ENCODE measurements at regions not wholly inside any gene's neighbourhood (a gene's known extent, or its start where the extent isn't known, plus 50 kb on each side); places are given as distances from the start of the nearest gene placed in this dataset.
A peak's percentile ranks its signal among the peaks of the same experiment; 100 is the strongest.
"Not testable (repeated sequence)": the region's sequence is repeated elsewhere in the genome, so short reads cannot be mapped to it uniquely, and the experiment has no call there.

GRCh38 chr16:88148078-88148477, 196.8 kb downstream of the BANP start:
- DNase-seq (ENCODE audit: low read depth), result not testable (repeated sequence)

- DNase-seq (ENCODE audit: low read depth), result not testable (repeated sequence)
Measured at GRCh38 chr16:88148682-88149081, 197.4 kb downstream of the BANP start.

GRCh38 chr16:88149158-88149603, 197.9 kb downstream of the BANP start:
- DNase-seq (ENCODE audit: low read depth), result not testable (repeated sequence)

- not testable (repeated sequence) for DNase-seq (ENCODE audit: low read depth)
Measured at GRCh38 chr16:88149663-88150062, 198.4 kb downstream of the BANP start.

GRCh38 chr16:88150456-88151128, 199.4 kb downstream of the BANP start:
- not testable (repeated sequence) for DNase-seq (ENCODE audit: low read depth)

- DNase-seq (ENCODE audit: low read depth), result not testable (repeated sequence)
Measured at GRCh38 chr16:88151129-88151499, 199.9 kb downstream of the BANP start.

GRCh38 chr16:88151859-88152843, 200.9 kb downstream of the BANP start:
- not testable (repeated sequence) for DNase-seq (ENCODE audit: low read depth)

GRCh38 chr16:88152879-88153278, 201.6 kb downstream of the BANP start:
- not testable (repeated sequence) for DNase-seq (ENCODE audit: low read depth)

- DNase-seq (ENCODE audit: low read depth), result peak; percentile 34
Measured at GRCh38 chr16:88153516-88153915, 202.3 kb downstream of the BANP start.

- DNase-seq (ENCODE audit: low read depth), result not testable (repeated sequence)
Measured at GRCh38 chr16:88154886-88155285, 203.7 kb downstream of the BANP start.

GRCh38 chr16:88155681-88156080, 204.4 kb downstream of the BANP start:
- DNase-seq (ENCODE audit: low read depth), result not testable (repeated sequence)

- DNase-seq (ENCODE audit: low read depth), result not testable (repeated sequence)
Measured at GRCh38 chr16:88156640-88157283, 205.5 kb downstream of the BANP start.

- DNase-seq (ENCODE audit: low read depth), result not testable (repeated sequence)
Measured at GRCh38 chr16:88157686-88158085, 206.5 kb downstream of the BANP start.

GRCh38 chr16:88158256-88159045, 207.2 kb downstream of the BANP start:
- DNase-seq (ENCODE audit: low read depth), result not testable (repeated sequence)

- DNase-seq (ENCODE audit: low read depth), result not testable (repeated sequence)
Measured at GRCh38 chr16:88159046-88159896, 208.0 kb downstream of the BANP start.

GRCh38 chr16:88159897-88160335, 208.7 kb downstream of the BANP start:
- DNase-seq (ENCODE audit: low read depth), result not testable (repeated sequence)

- not testable (repeated sequence) for DNase-seq (ENCODE audit: low read depth)
Measured at GRCh38 chr16:88161191-88161590, 210.0 kb downstream of the BANP start.

GRCh38 chr16:88161623-88162275, 210.5 kb downstream of the BANP start:
- not testable (repeated sequence) for DNase-seq (ENCODE audit: low read depth)

- DNase-seq (ENCODE audit: low read depth), result not testable (repeated sequence)
Measured at GRCh38 chr16:88162778-88163177, 211.5 kb downstream of the BANP start.

Measured in EH (cell line).